Activated T-cell treated with anti-CD3 and anti-CD28 coated beads, Interleukin-2, amount 50 U/mL, for 24 hours (primary cell): ENCODE measurements at regions not wholly inside any gene's neighbourhood (a gene's known extent, or its start where the extent isn't known, plus 50 kb on each side); places are given as distances from the start of the nearest gene placed in this dataset.

Source experiments
- DNase-seq: peaks from one replicate; pipeline ENCODE4 v3.0.0-alpha.2; 2020
- H3K27ac Mint-ChIP-seq: 2 replicates; pipeline ENCODE4 v1.8.0; 2020; ENCODE audit warnings: mild to moderate bottlenecking, mixed read lengths
- H3K27me3 Mint-ChIP-seq: 2 replicates; pipeline ENCODE4 v1.8.0; 2020; ENCODE audit warnings: mixed read lengths
- H3K36me3 Mint-ChIP-seq: 2 replicates; pipeline ENCODE4 v1.8.0; 2020; ENCODE audit warnings: low read depth, mixed read lengths
- H3K4me1 Mint-ChIP-seq: 2 replicates; pipeline ENCODE4 v1.8.0; 2020; ENCODE audit warnings: low read depth, mixed read lengths
- H3K4me3 Mint-ChIP-seq: 2 replicates; pipeline ENCODE4 v1.8.0; 2020; ENCODE audit warnings: mild to moderate bottlenecking, moderate library complexity, mixed read lengths
- H3K9me3 Mint-ChIP-seq: 2 replicates; pipeline ENCODE4 v1.8.0; 2020; ENCODE audit warnings: mixed read lengths

GRCh38 chr3:115551016-115551415, 72.3 kb upstream of the GAP43 start:
- H3K4me3 Mint-ChIP-seq: no peak overlapping the region
- no peaks in the 10 kb centered on the region for H3K36me3 Mint-ChIP-seq
- H3K27me3 Mint-ChIP-seq: peaks cover 25% of the 10 kb centered on the region
- DNase-seq: no peak
- H3K9me3 Mint-ChIP-seq: no peaks in the 10 kb centered on the region
- H3K4me1 Mint-ChIP-seq: no peaks in the 10 kb centered on the region
- no peak overlapping the region for H3K27ac Mint-ChIP-seq

GRCh38 chr3:115552007-115552406, 71.3 kb upstream of the GAP43 start:
- no peak for DNase-seq
- Mint-ChIP-seq H3K9me3 (no peaks in the 10 kb centered on the region), H3K27ac (no peak overlapping the region), H3K27me3 (peaks cover 23% of the 10 kb centered on the region), H3K4me3 (no peak overlapping the region), H3K36me3 (no peaks in the 10 kb centered on the region), H3K4me1 (no peaks in the 10 kb centered on the region)

- Mint-ChIP-seq H3K36me3 (no peaks in the 10 kb centered on the region), H3K27ac (no peak overlapping the region), H3K27me3 (peaks cover 23% of the 10 kb centered on the region), H3K4me3 (no peak overlapping the region), H3K9me3 (no peaks in the 10 kb centered on the region), H3K4me1 (no peaks in the 10 kb centered on the region)
- DNase-seq: no peak
Observed at GRCh38 chr3:115553796-115554486, 69.4 kb upstream of the GAP43 start.

GRCh38 chr3:115554487-115554807, 68.9 kb upstream of the GAP43 start:
- H3K36me3 Mint-ChIP-seq: no peaks in the 10 kb centered on the region
- no peaks in the 10 kb centered on the region for H3K9me3 Mint-ChIP-seq
- DNase-seq: no peak
- peaks cover 24% of the 10 kb centered on the region for H3K27me3 Mint-ChIP-seq
- H3K27ac Mint-ChIP-seq: no peak overlapping the region
- no peak overlapping the region for H3K4me3 Mint-ChIP-seq
- H3K4me1 Mint-ChIP-seq: no peaks in the 10 kb centered on the region

GRCh38 chr3:115562636-115563267, 60.6 kb upstream of the GAP43 start:
- peaks cover 35% of the 10 kb centered on the region for H3K27me3 Mint-ChIP-seq
- DNase-seq: no peak
- no peaks in the 10 kb centered on the region for H3K36me3 Mint-ChIP-seq
- H3K27ac Mint-ChIP-seq: no peak overlapping the region
- no peak overlapping the region for H3K4me3 Mint-ChIP-seq
- H3K4me1 Mint-ChIP-seq: no peaks in the 10 kb centered on the region
- no peaks in the 10 kb centered on the region for H3K9me3 Mint-ChIP-seq

- Mint-ChIP-seq H3K36me3 (no peaks in the 10 kb centered on the region), H3K9me3 (no peaks in the 10 kb centered on the region), H3K27ac (no peak overlapping the region), H3K27me3 (peaks cover 35% of the 10 kb centered on the region), H3K4me3 (no peak overlapping the region), H3K4me1 (no peaks in the 10 kb centered on the region)
- no peak for DNase-seq
Observed at GRCh38 chr3:115563984-115564383, 59.3 kb upstream of the GAP43 start.

GRCh38 chr3:115571413-115571812, 51.9 kb upstream of the GAP43 start:
- no peak overlapping the region for H3K27ac Mint-ChIP-seq
- DNase-seq: no peak
- no peaks in the 10 kb centered on the region for H3K36me3 Mint-ChIP-seq
- no peaks in the 10 kb centered on the region for H3K4me1 Mint-ChIP-seq
- peaks cover 9% of the 10 kb centered on the region for H3K27me3 Mint-ChIP-seq
- no peak overlapping the region for H3K4me3 Mint-ChIP-seq
- no peaks in the 10 kb centered on the region for H3K9me3 Mint-ChIP-seq
